ENCODE measurements at regions not wholly inside any gene's neighbourhood (a gene's known extent, or its start where the extent isn't known, plus 50 kb on each side); places are given as distances from the start of the nearest gene placed in this dataset.

- H3K79me2 ChIP-seq (ENCODE audit: control insufficient read depth, insufficient read depth, low read length), result no peaks in the 10 kb centered on the region
- H3K27me3 ChIP-seq (replicated peaks in 1 of 2; ENCODE audit: control insufficient read depth in 2 of 2, insufficient read depth in 2 of 2, low read length in 1 of 2), result no peaks in the 10 kb centered on the region
- no peak for FAIRE-seq
- no peaks in the 10 kb centered on the region; the same call in 2 of the 3 replicates for H3K9me3 ChIP-seq (replicated peaks; ENCODE audit: control insufficient read depth, insufficient read depth, low read length)
- H3K27ac ChIP-seq (ENCODE audit: control insufficient read depth, insufficient read depth), result no peak overlapping the region
- no peaks in the 10 kb centered on the region for H3K36me3 ChIP-seq (ENCODE audit: control insufficient read depth in 2 of 2, insufficient read depth in 2 of 2, low read length in 1 of 2)
- 56% methylated on average over 2 of the region's 2 CpGs for WGBS (ENCODE audit: insufficient coverage, insufficient replicate concordance, low lambda C conversion rate, missing lambda C conversion rate)
- no peak for DNase-seq (ENCODE audit: low read depth, low spot score)
- ATAC-seq, result no peak
- H2AFZ ChIP-seq (ENCODE audit: control insufficient read depth, low read depth, low read length), result no peak overlapping the region
- H3K4me1 ChIP-seq (ENCODE audit: control insufficient read depth, insufficient read depth, low read length), result no peaks in the 10 kb centered on the region
- TF ChIP-seq BCL11A (IDR thresholded peaks at IDR 0.05; ENCODE audit: low read depth, low read length) (no peak), CHD2 (IDR thresholded peaks at IDR 0.05; ENCODE audit: borderline replicate concordance, low read depth, low read length) (no peak), WRNIP1 (IDR thresholded peaks at IDR 0.05; ENCODE audit: borderline replicate concordance, low read depth, low read length) (no peak), SPI1 (IDR thresholded peaks at IDR 0.05; ENCODE audit: borderline replicate concordance, insufficient read depth, low read depth, low read length) (no peak), SRF (IDR thresholded peaks at IDR 0.05; ENCODE audit: low read depth in 2 of 2, low read length in 2 of 2) (no peak), MTA2 (IDR thresholded peaks at IDR 0.05; ENCODE audit: low read depth) (no peak), YBX1 (IDR thresholded peaks at IDR 0.05) (no peak), HSF1 (IDR thresholded peaks at IDR 0.05; ENCODE audit: low read depth, low read length) (no peak), ZNF274 (IDR thresholded peaks at IDR 0.05; ENCODE audit: insufficient read depth, insufficient read length) (no peak), CBFB (IDR thresholded peaks at IDR 0.05; ENCODE audit: low read depth) (no peak), HCFC1 (IDR thresholded peaks at IDR 0.05; ENCODE audit: low read length) (no peak), MAX (IDR thresholded peaks at IDR 0.05; ENCODE audit: low read depth, low read length) (no peak), ZNF622 (IDR thresholded peaks at IDR 0.05) (no peak), DPF2 (IDR thresholded peaks at IDR 0.05) (no peak), E4F1 (IDR thresholded peaks at IDR 0.05; ENCODE audit: borderline replicate concordance, partially characterized antibody) (no peak), NFXL1 (IDR thresholded peaks at IDR 0.05; ENCODE audit: borderline replicate concordance) (no peak), ATF3 (IDR thresholded peaks at IDR 0.05; ENCODE audit: borderline replicate concordance, extremely low read depth, low read depth, low read length) (no peak), SMC3 (IDR thresholded peaks at IDR 0.05; ENCODE audit: borderline replicate concordance, low read length) (no peak), ELK1 (IDR thresholded peaks at IDR 0.05; ENCODE audit: low read depth, low read length) (no peak)
- intact Hi-C loops (cut with micrococcal nuclease; ENCODE audit: unreplicated experiment) (no loop called here), in situ Hi-C loops (cut with MboI) (no loop called here)
- no peak overlapping the region for H3K4me2 ChIP-seq (ENCODE audit: control insufficient read depth, insufficient read depth)
- ChIA-PET POLR2A (no interaction called here), RAD21 (ENCODE audit: unreplicated experiment) (no interaction called here), CTCF (interaction anchor here (0.6 kb wide), 1 partner anchor 529 kb away, joined by 3 read pairs; no protein-coding TSS in a partner anchor), SMC1A (ENCODE audit: uncharacterized antibody, unreplicated experiment) (no interaction called here)
- H3K9ac ChIP-seq (ENCODE audit: control insufficient read depth, insufficient read depth, low read length), result no peak overlapping the region
- H3K4me3 ChIP-seq, result no peak overlapping the region
- no TSS peak for BruUV-seq (replicated peaks)
- H4K20me1 ChIP-seq (ENCODE audit: control insufficient read depth, insufficient read depth), result no peaks in the 10 kb centered on the region
These were observed 1045.6 kb downstream of the GLUD2 start for GRCh38 chrX:122092978-122093377.

All from GM12878 (cell line).